COR-L47 (cell line): ENCODE measurements at regions not wholly inside any gene's neighbourhood (a gene's known extent, or its start where the extent isn't known, plus 50 kb on each side); places are given as distances from the start of the nearest gene placed in this dataset.
"Not testable (repeated sequence)": the region's sequence is repeated elsewhere in the genome, so short reads cannot be mapped to it uniquely, and the experiment has no call there.

Source experiments
- DNase-seq: peaks from one replicate; lab custom pipeline; 2025; lab: John Stamatoyannopoulos, UW

- DNase-seq, result not testable (repeated sequence)
Measured at GRCh38 chr1:117314951-117315350, 52.3 kb upstream of the MAN1A2 start.

- DNase-seq, result no peak
Measured at GRCh38 chr1:117313555-117313954, 53.7 kb upstream of the MAN1A2 start.

- DNase-seq, result no peak
Measured at GRCh38 chr1:117312453-117313138, 54.7 kb upstream of the MAN1A2 start.

- DNase-seq, result no peak
Measured at GRCh38 chr1:117308311-117308916, 58.8 kb upstream of the MAN1A2 start.

- DNase-seq, result peak; percentile 26
Measured at GRCh38 chr1:117301901-117302300, 65.3 kb upstream of the MAN1A2 start.

- DNase-seq, result not testable (repeated sequence)
Measured at GRCh38 chr1:117300183-117300582, 67.1 kb upstream of the MAN1A2 start.

- DNase-seq, result no peak
Measured at GRCh38 chr1:117295001-117295400, 72.2 kb upstream of the MAN1A2 start.

- no peak for DNase-seq
Measured at GRCh38 chr1:117290890-117291289, 76.4 kb upstream of the MAN1A2 start.

GRCh38 chr1:117289316-117289870 lies 77.9 kb upstream of the MAN1A2 start:
- no peak for DNase-seq

- DNase-seq, result no peak
Measured at GRCh38 chr1:117286562-117286961, 75.8 kb upstream of the VTCN1 start.

GRCh38 chr1:117286145-117286544 lies 75.4 kb upstream of the VTCN1 start:
- no peak for DNase-seq

GRCh38 chr1:117284399-117285215 lies 73.9 kb upstream of the VTCN1 start:
- peak; percentile 70 for DNase-seq

GRCh38 chr1:117278531-117278930 lies 67.8 kb upstream of the VTCN1 start:
- no peak for DNase-seq

GRCh38 chr1:117275055-117275454 lies 64.3 kb upstream of the VTCN1 start:
- no peak for DNase-seq

- DNase-seq, result no peak
Measured at GRCh38 chr1:117271959-117272358, 61.2 kb upstream of the VTCN1 start.

- no peak for DNase-seq
Measured at GRCh38 chr1:117271129-117271528, 60.4 kb upstream of the VTCN1 start.

GRCh38 chr1:117270679-117271078 lies 60.0 kb upstream of the VTCN1 start:
- no peak for DNase-seq

- DNase-seq, result no peak
Measured at GRCh38 chr1:117268535-117269455, 58.1 kb upstream of the VTCN1 start.

GRCh38 chr1:117267232-117267774 lies 56.6 kb upstream of the VTCN1 start:
- DNase-seq, result no peak

GRCh38 chr1:117262976-117263375 lies 52.2 kb upstream of the VTCN1 start:
- DNase-seq, result no peak

- no peak for DNase-seq
Measured at GRCh38 chr1:117261424-117261785, 50.7 kb upstream of the VTCN1 start.
